ENCODE measurements at regions not wholly inside any gene's neighbourhood (a gene's known extent, or its start where the extent isn't known, plus 50 kb on each side); places are given as distances from the start of the nearest gene placed in this dataset.

DNA sequence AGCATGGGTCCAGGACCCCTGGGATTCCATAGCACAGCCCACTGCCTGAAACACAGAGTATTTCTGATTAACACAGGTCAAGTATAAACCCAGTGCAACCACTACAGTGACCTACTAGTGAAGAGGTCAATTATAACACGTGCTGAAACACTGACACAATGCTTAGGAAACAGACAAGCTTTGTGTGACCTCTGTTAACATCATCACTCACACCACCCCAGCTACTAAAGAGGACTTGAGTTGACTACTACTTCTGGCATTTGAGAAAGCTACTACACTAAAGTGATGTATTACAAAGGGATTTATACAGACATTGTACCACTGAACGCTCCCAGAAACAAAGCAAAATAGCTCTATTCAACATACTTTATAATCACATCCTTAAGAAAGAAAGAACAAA lies 1935.9 kb upstream of the PCDH20 start:
- TF ChIP-seq, protein P1, sequence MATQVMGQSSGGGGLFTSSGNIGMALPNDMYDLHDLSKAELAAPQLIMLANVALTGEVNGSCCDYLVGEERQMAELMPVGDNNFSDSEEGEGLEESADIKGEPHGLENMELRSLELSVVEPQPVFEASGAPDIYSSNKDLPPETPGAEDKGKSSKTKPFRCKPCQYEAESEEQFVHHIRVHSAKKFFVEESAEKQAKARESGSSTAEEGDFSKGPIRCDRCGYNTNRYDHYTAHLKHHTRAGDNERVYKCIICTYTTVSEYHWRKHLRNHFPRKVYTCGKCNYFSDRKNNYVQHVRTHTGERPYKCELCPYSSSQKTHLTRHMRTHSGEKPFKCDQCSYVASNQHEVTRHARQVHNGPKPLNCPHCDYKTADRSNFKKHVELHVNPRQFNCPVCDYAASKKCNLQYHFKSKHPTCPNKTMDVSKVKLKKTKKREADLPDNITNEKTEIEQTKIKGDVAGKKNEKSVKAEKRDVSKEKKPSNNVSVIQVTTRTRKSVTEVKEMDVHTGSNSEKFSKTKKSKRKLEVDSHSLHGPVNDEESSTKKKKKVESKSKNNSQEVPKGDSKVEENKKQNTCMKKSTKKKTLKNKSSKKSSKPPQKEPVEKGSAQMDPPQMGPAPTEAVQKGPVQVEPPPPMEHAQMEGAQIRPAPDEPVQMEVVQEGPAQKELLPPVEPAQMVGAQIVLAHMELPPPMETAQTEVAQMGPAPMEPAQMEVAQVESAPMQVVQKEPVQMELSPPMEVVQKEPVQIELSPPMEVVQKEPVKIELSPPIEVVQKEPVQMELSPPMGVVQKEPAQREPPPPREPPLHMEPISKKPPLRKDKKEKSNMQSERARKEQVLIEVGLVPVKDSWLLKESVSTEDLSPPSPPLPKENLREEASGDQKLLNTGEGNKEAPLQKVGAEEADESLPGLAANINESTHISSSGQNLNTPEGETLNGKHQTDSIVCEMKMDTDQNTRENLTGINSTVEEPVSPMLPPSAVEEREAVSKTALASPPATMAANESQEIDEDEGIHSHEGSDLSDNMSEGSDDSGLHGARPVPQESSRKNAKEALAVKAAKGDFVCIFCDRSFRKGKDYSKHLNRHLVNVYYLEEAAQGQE (IDR thresholded peaks at IDR 0.05; ENCODE audit: low read depth), result no peak
- TF ChIP-seq, protein P2, sequence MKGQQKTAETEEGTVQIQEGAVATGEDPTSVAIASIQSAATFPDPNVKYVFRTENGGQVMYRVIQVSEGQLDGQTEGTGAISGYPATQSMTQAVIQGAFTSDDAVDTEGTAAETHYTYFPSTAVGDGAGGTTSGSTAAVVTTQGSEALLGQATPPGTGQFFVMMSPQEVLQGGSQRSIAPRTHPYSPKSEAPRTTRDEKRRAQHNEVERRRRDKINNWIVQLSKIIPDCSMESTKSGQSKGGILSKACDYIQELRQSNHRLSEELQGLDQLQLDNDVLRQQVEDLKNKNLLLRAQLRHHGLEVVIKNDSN (IDR thresholded peaks at IDR 0.05), result no peak
- TF ChIP-seq CEBPB (IDR thresholded peaks at IDR 0.05) (no peak), TAF1 (IDR thresholded peaks at IDR 0.05; ENCODE audit: low read depth) (no peak), EP300 (IDR thresholded peaks at IDR 0.05; ENCODE audit: borderline replicate concordance) (no peak)
- TF ChIP-seq, protein P3, sequence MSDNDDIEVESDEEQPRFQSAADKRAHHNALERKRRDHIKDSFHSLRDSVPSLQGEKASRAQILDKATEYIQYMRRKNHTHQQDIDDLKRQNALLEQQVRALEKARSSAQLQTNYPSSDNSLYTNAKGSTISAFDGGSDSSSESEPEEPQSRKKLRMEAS (IDR thresholded peaks at IDR 0.05), result no peak
